ENCODE measurements at regions not wholly inside any gene's neighbourhood (a gene's known extent, or its start where the extent isn't known, plus 50 kb on each side); places are given as distances from the start of the nearest gene placed in this dataset.
A peak's percentile ranks its signal among the peaks of the same experiment; 100 is the strongest.

DNA sequence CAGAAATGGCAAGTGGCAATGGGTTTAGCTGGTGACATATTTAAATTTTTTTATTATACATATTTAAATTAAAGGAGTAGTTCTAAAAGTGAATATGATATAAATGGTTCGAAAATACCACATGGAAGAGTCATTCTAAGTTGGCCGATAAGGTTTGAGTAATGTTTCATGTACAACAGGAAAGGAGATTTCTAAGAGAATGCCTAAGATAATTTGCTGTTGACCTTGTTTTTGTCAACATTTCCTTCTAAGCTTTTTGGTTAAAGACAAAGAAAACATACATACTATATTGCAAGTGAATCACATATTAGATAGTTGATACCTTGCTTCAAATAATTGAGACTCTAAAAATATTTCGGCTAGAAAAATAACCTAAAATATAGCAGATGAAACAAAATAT, 526.6 kb upstream of the SLIT2 start:
- DNase-seq (ENCODE audit: insufficient read length, low spot score) (no peak), FAIRE-seq (no peak)
- TF ChIP-seq POLR2A (IDR thresholded peaks at IDR 0.05; ENCODE audit: low read depth, low read length): no peak

DNA sequence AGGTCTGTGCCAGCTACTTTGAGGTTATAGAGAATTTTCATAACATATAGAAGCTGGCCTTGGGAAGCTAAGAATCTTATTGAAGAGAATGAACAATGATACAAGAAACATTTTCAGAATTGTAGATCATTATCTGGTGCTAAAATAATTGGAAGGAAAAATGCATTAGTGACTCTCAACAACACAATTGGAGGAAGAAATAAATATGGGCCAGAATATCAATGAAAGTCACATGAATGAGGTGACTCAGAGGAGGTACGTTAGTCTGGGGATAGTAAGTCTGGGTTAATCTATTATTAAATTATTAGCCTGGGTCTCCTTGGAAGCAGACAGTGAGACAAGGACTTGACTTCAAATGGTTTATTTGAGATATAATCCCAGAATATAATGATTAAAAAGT, 529.3 kb upstream of the SLIT2 start:
- FAIRE-seq: no peak
- TF ChIP-seq POLR2A (IDR thresholded peaks at IDR 0.05; ENCODE audit: low read depth, low read length): no peak
- no peak for DNase-seq (ENCODE audit: insufficient read length, low spot score)

- no peak for DNase-seq (ENCODE audit: insufficient read length, low spot score)
- no peak for TF ChIP-seq POLR2A (IDR thresholded peaks at IDR 0.05; ENCODE audit: low read depth, low read length)
- FAIRE-seq: no peak
Observed at GRCh38 chr4:19721587-19721986, 530.1 kb upstream of the SLIT2 start.

DNA sequence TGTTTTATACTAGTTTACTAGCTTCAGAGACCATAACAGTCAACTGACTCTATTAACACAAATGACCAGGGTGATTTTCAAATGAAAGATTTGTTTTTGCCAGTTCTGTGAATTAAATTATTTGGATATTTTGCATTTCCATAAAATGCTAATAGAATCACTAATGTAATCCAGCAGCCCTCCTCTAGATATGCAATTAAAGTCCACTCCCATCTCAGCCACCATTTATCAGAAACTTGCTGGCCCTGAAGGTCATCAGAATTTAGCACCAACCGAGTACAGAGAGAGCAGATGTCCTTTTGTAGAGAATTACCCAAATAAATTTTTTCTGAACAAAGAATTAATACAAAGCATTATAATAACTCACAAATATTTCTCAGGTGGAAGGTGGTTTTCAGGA, 531.1 kb upstream of the SLIT2 start:
- no peak for FAIRE-seq
- no peak for DNase-seq (ENCODE audit: insufficient read length, low spot score)
- no peak for TF ChIP-seq POLR2A (IDR thresholded peaks at IDR 0.05; ENCODE audit: low read depth, low read length)

DNA sequence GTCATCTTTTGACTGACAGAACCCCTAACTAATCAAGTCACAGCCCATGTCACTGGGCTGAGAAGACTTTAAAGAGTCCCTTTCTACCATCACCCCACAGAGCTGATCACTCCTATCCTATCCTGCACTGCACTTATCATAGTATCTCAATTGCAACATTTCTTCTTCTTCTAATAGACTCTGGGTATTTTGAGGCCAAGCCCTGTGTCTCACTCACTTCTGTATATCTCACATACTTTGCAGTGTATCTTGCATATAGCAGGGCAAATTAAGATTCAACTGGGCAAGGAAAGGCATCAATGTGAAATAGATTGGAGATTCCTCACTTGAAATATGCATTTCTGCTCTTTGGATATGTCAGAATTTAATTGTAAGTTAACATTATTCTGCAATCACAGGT, 531.5 kb upstream of the SLIT2 start:
- no peak for TF ChIP-seq POLR2A (IDR thresholded peaks at IDR 0.05; ENCODE audit: low read depth, low read length)
- FAIRE-seq: no peak

DNA sequence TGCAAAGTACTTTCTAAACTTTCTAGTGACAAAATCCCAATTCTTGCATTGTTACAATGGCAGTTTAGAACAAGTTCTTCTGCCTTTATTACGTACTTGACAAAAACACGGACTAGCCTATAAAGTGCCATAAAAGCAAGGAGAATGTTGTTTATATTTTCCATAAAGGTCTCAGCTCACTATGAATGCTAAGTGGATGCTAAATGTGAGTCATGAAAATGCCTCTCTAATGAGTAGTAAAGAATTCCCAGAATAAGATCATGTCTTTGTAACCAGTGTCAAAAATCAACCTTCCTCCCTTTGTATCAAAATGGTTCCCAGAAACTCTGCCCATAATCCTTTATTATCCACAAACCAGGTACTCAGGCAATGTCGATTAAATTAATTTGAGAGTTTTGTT, 539.8 kb upstream of the SLIT2 start:
- DNase-seq (ENCODE audit: insufficient read length, low spot score): peak; percentile 0
- no peak for FAIRE-seq
- no peak for TF ChIP-seq POLR2A (IDR thresholded peaks at IDR 0.05; ENCODE audit: low read depth, low read length)

More for the DNA sequence above, 531.5 kb upstream of the SLIT2 start:
- no peak for DNase-seq (ENCODE audit: insufficient read length, low spot score)

- no peak for TF ChIP-seq POLR2A (IDR thresholded peaks at IDR 0.05; ENCODE audit: low read depth, low read length)
- FAIRE-seq: no peak
- no peak for DNase-seq (ENCODE audit: insufficient read length, low spot score)
Observed at GRCh38 chr4:19707876-19708275, 543.8 kb upstream of the SLIT2 start.

- no peak for DNase-seq (ENCODE audit: insufficient read length, low spot score)
- no peak for TF ChIP-seq POLR2A (IDR thresholded peaks at IDR 0.05; ENCODE audit: low read depth, low read length)
- FAIRE-seq: no peak
Observed at GRCh38 chr4:19703391-19703790, 548.3 kb upstream of the SLIT2 start.

- FAIRE-seq: no peak
- no peak for TF ChIP-seq POLR2A (IDR thresholded peaks at IDR 0.05; ENCODE audit: low read depth, low read length)
Observed at GRCh38 chr4:19700992-19701391, 550.7 kb upstream of the SLIT2 start.

GRCh38 chr4:19698961-19699360, 552.7 kb upstream of the SLIT2 start:
- TF ChIP-seq POLR2A (IDR thresholded peaks at IDR 0.05; ENCODE audit: low read depth, low read length): no peak
- FAIRE-seq (no peak), DNase-seq (ENCODE audit: insufficient read length, low spot score) (no peak)

More at GRCh38 chr4:19700992-19701391, 550.7 kb upstream of the SLIT2 start:
- no peak for DNase-seq (ENCODE audit: insufficient read length, low spot score)

- no peak for FAIRE-seq
Observed at GRCh38 chr4:19694812-19695211, 556.9 kb upstream of the SLIT2 start.

GRCh38 chr4:19693936-19694570, 557.7 kb upstream of the SLIT2 start:
- TF ChIP-seq POLR2A (IDR thresholded peaks at IDR 0.05; ENCODE audit: low read depth, low read length): no peak
- DNase-seq (ENCODE audit: insufficient read length, low spot score): no peak
- FAIRE-seq: no peak

More at GRCh38 chr4:19694812-19695211, 556.9 kb upstream of the SLIT2 start:
- TF ChIP-seq POLR2A (IDR thresholded peaks at IDR 0.05; ENCODE audit: low read depth, low read length): no peak
- no peak for DNase-seq (ENCODE audit: insufficient read length, low spot score)

DNA sequence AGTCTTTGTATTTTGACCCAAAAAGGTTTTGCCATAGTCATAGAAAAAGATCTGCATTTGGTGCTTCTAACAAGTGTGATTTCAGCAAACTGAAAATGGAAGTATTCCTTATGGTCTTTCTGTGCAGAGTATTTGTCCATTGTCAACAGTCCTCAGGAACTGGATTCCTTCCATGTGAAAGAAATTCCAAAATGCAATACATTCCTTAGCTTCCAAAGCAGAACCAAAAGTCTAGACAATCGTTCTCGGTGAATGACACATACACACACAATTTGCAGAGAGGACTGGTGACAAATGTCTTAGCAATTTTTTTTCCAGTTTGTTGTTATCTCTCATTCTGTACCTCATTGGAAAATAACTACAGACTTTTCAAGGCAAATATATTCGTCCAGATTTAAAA, 562.2 kb upstream of the SLIT2 start:
- FAIRE-seq: peak; percentile 62
- TF ChIP-seq POLR2A (IDR thresholded peaks at IDR 0.05; ENCODE audit: low read depth, low read length): no peak
- DNase-seq (ENCODE audit: insufficient read length, low spot score): peak; percentile 2

DNA sequence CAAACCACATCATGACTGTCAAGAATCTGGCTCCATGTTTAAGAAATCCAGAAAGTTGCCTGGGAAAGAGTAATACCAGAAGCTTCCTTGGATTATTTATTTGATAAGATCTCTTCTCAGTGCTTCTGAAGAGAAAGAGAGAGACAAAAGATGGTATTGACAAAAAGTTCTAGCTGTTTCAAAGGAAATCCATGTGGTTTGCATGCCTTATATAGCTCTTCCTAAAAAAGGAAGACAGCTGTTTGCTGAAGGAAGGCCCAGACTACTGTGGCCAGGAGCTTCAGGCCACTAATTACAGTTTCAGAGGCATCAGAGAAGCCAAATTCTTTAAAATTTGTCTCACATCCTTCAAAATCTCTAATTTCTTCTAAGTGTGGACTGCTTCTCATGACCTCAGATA, 565.2 kb upstream of the SLIT2 start:
- TF ChIP-seq POLR2A (IDR thresholded peaks at IDR 0.05; ENCODE audit: low read depth, low read length): no peak
- DNase-seq (ENCODE audit: insufficient read length, low spot score) (no peak), FAIRE-seq (no peak)

GRCh38 chr4:19684084-19684483, 567.6 kb upstream of the SLIT2 start:
- FAIRE-seq: no peak
- DNase-seq (ENCODE audit: insufficient read length, low spot score): no peak
- no peak for TF ChIP-seq POLR2A (IDR thresholded peaks at IDR 0.05; ENCODE audit: low read depth, low read length)

DNA sequence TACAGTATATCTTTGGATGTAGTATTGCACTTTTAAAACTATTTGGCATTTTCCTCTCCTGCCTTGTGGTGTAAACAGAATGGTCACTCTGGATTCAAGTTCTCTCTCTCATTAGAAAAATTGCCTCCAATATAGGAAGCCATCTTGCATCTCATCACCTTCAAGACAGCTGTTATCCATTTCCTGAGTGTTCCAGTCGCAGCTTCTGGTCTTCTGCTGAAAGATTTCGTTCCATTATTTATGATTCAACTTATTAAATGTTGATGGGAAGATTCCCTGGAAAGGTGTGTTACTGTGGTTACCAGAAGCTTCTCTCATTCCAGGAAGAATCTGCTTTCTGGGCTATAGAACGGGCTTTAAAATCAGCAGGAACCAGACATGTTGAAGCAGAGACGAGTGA, 568.3 kb upstream of the SLIT2 start:
- DNase-seq (ENCODE audit: insufficient read length, low spot score) (no peak), FAIRE-seq (no peak)
- no peak for TF ChIP-seq POLR2A (IDR thresholded peaks at IDR 0.05; ENCODE audit: low read depth, low read length)

Data from H54 (cell line).